ENCODE measurements at regions not wholly inside any gene's neighbourhood (a gene's known extent, or its start where the extent isn't known, plus 50 kb on each side); places are given as distances from the start of the nearest gene placed in this dataset.

DNA sequence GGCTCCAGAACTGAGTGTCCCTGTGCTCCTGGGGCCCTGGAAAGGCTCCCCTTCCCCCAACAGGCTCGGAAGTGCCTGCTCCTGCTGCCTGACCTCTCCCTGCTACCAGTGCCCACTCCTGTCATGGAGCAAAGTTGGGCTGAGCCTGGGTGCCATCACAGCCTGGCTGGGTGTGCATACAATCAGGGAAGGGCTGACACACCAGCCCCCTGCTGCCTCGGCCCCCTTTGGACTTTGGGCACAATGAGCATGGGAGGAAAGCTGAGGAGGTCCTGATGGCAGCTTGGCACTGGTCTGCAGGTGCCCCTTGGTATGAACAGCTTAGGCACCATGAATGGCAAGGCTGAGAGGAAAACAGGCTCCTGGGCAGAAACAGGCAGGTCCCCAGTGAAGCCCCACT lies 405.0 kb downstream of the PID1 start:
- no peak for DNase-seq (ENCODE audit: low spot score)
- ATAC-seq: no peak

DNA sequence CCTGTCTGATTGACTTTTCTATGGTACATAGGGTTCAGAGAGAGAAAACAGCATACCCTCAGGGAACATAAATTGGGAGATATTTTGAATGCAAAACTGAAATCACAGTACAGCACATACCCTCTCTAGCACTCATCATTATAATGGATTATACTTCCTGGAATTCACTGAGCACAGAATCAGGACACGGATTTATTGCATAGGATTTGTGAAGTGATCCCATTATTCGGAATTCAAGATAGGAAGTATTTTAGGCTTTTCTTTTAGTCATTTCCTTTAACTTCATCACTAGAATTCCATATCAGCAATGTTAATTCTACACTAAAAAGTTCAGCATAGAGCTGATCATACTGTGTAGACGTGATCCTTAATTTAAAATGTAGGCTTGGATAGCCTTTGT lies 407.0 kb downstream of the PID1 start:
- ATAC-seq: no peak

DNA sequence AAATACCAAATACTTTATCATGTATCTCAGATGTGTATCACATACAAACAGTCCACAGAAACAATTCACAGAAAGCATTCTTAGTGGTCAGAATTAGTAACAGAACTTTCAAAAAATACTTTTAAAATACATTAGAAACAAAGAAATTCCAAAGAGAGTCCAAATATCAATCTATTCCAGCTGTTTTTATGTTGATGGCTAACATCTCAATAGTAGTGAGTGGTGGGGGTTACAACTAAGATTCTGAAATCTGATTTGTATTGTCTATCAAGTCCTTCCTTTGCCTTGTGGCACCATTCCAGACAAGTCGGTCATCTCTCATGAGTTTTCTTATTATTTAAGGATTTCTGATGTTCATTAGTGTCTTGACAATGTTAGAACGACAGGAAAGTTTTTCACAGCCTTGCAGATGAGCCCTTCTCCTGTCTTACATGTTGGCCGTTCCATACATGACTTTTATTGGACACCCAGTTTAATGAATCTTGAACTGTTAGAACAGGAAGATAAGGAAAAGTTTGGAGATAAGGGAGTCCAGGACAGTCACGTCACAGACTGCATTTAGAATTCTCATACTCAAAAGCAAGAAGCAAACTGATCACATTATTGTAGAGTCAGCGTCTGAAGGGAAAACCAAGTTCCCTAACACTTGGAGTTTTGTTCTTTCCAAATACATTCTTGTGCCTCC lies 410.3 kb downstream of the PID1 start:
- no peak for DNase-seq (ENCODE audit: low spot score)

More for the DNA sequence above, 407.0 kb downstream of the PID1 start:
- no peak for DNase-seq (ENCODE audit: low spot score)

DNA sequence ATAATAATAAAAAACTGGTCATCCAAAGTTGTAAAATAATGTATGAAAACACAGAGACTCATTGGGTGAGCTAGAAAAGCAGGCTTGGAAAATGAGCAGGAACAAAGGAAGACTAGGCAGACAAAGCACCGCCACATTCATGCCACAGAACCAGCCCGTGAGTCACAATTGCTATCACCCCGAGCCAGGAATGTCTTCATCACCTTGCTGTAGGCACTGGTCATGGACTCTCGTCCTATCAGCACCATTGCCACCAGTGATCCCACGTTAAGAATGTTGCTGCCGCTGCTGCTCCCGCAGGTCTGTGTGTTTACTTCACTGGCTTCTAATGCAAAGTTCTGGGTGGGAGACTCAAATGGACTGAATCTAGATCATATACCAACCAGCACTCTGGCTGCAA lies 417.9 kb downstream of the PID1 start:
- DNase-seq (ENCODE audit: low spot score): no peak
- no peak for ATAC-seq

More for the DNA sequence above, 410.3 kb downstream of the PID1 start:
- no peak for ATAC-seq

DNA sequence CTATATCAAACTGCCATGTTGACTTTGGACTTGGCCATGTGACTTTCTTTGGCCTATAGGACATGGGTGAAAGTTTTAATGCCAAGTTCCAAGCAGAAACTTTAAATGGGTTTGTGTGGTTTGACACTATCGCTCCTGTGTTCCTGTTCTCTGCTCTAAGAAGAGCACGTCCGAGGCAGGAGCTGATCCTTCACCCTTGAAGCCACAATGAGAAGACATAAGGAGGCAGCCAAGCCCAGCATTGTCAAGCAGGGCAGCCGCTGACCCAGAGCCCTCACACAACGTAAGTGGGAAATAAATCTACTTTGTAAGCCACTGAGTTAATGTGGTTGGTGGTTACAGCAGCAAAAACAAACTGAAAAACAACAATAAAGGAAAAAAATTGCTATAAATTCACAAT lies 422.4 kb downstream of the PID1 start:
- no peak for DNase-seq (ENCODE audit: low spot score)
- no peak for ATAC-seq

DNA sequence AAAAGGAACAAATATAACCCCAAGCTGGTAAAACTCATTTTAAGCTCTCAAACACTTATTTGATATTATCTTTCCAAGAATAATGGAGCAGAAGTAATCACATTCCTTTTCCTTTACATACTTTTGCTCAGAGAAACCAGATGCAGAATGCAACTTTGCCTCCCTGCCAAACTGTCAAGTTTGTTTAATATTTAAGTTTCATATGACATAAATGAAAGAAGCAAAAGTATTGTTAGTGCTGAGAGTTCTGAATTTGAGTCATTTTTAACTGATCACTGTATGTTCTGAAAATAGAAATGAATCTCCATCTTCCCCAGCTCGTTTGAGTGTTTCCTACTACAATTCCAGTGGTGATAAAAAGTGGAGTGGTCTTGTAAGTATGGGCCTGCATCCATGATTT lies 423.4 kb downstream of the PID1 start:
- DNase-seq (ENCODE audit: low spot score): no peak
- no peak for ATAC-seq

DNA sequence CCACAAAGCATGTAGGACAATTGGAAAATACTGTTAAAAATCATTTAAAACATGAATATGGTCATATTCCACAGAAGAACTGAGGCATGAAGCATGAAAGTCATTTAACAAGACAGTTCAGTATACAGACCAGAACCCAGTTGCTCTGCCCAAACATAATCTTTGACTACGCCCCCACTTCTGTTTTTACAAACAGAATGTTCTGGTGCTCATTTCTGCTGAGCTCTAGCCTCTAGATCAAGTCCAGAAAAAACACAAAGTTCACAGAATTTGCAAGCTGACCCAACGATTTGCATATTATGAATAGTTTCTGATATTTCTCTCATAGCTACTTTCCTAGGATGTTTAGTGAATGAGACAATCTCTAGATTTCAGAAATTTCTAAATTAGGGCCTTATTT lies 424.9 kb downstream of the PID1 start:
- peak; percentile 71 for ATAC-seq

DNA sequence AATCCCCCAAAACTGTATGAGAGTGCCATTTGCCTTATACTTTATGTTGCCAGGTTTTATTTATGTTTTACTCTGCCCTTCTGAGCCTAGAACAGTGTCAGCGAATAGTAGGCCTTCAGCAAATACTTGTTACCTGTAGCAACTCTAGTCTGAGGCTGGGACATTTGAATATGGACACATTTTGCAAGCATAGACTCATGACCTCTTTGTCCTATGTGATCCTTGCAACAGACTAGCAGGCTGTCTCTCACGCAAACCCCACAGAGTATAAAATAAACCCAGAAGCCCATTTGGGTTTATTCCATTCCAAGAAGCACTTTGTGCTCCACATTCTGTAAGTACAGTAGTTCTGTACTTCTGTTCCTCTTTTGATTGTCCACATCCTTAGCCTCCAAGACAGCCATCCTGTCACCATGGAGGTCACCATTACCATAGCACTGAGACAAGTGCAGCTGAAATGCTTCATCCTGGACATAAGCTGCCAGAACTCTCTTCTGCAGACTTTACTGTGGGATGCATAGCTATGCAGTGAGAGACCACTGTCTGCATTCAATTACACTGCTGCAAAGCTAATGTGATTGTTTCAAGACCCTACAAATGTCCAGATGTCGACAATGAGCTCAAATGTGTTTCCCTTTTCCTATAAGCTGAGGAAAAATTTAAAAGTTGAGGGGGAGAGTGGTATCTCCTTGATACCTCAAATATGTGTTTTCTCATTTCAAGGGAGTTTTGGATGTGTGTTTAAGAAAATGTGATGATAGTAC lies 425.7 kb downstream of the PID1 start:
- DNase-seq (ENCODE audit: low spot score) (no peak), ATAC-seq (peak; percentile 46)

More for the DNA sequence above, 424.9 kb downstream of the PID1 start:
- no peak for DNase-seq (ENCODE audit: low spot score)

DNA sequence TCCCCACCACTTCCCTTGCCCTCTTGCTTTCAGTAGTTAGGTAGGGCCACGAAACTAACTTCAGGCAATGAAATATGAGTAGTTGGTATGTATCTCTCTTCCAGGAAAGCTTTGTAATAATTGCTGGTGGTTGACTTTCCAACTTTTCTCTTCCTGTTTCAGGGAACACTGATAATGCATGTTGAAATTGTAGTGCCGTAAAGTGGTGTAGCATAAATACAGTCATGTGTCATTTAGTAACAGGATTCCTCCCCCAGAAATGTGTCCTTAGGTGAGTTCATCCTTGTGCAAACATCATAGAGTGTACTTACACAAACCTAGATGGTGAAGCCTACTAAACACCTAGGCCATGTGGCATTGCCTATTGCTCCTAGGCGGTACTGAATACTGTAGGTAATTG lies 429.2 kb downstream of the PID1 start:
- ATAC-seq (peak; percentile 54), DNase-seq (ENCODE audit: low spot score) (no peak)

DNA sequence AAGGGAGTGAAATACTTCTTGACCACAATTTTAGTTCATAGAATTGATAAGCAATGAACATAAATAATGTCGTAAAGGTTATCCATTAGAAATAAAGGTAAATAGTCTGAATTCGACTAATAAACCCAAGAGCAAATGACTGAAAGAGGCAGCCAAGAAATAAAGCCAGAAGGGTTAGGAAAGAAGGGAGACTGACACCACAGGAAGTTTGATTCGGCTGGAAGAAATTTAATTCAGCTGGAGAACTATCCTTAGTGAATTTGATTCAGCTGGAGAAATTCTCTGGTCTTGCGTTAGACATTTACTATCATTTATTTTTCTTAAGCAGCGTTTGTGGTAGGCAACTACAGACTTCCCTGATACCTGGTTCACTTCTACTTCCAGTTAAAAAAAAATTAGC lies 429.6 kb downstream of the PID1 start:
- no peak for DNase-seq (ENCODE audit: low spot score)
- ATAC-seq: no peak

DNA sequence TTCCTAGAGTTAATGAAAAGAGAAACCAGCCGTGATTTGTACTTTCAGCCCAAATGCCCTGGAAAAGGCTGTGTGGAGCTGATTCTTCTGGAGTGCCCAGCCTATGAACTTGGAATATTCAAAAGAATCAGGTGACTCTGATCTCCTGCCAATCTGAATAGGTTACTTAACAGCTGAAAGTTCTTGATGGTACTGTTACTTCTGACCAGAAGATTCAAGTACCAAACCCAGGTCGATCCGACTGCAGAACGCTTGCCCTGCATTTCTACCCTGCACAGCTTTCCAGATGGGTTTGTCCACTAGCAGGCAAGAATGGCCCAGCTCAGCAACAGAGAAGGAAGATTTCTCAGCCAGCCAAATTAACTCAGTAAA lies 430.4 kb downstream of the PID1 start:
- ATAC-seq: peak; percentile 63
- DNase-seq (ENCODE audit: low spot score): peak; percentile 69

DNA sequence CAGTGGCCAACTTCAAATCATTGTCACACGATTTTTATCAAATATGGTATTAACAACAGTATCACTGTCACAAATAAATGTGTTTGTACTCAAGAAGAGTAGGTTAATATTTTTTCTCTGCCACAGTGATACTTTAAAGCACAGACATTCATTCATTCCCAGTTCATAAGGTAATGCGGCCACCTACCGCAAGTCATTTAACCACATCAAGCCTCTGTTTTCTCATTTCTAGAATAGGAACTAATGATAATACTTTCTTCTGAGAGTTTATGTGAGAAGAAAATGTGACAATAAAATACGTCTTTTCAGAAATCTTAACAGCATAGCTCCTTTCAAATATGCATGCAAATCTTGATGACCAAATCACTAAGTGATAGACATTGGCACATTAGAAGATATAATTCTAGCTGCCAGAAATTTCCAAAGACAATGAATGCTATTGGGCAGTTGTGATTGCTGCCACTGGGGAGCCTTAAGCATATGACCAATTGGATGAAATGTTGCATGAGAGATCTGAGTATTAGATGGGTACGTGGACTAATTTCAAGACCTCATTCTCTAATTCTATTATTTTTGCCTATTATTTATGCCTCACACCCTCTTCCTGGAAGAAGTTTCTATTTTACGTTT lies 430.9 kb downstream of the PID1 start:
- ATAC-seq (peak; percentile 30), DNase-seq (ENCODE audit: low spot score) (no peak)

DNA sequence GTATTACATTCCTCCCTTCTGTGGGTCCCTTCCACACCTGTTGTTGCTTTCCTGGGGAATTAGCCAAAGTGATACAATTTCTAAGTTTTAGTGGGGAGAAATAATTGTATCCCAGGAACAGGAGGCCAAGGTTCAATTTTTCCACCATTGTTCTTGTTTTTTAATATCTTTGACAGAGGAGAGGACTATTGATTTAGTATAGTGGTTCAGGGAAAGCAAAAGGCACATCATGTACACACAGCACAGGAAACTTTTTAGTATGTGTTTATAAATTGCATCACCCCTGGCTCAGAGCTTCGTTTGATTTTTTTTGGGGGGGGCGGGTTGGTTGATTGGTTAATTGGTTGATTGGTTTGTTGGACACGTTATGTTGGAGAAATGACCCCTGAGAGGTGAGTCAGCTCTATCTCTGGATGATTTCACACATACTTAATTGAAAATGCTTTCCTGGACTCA lies 431.6 kb downstream of the PID1 start:
- DNase-seq (ENCODE audit: low spot score) (peak; percentile 78), ATAC-seq (peak; percentile 48)

DNA sequence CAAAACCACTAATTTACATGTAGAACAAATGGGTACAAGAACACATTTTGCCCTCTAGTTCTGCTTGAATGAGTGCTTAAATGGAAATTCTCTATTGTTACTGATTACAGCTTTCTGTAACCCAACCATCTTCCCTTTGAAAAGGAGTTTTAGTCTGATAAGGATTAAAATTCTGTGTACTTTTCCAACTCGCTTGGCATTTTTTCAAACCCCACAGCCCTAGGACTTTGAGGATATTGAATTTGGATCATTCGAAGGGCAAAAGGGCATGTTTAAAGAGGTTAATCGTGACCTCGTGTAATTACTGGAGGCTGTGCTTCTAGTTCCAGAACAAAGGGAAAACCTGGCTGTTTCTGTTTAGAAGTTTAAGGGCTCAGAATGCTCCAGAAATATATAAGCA lies 432.3 kb downstream of the PID1 start:
- ATAC-seq (peak; percentile 69), DNase-seq (ENCODE audit: low spot score) (peak; percentile 62)

DNA sequence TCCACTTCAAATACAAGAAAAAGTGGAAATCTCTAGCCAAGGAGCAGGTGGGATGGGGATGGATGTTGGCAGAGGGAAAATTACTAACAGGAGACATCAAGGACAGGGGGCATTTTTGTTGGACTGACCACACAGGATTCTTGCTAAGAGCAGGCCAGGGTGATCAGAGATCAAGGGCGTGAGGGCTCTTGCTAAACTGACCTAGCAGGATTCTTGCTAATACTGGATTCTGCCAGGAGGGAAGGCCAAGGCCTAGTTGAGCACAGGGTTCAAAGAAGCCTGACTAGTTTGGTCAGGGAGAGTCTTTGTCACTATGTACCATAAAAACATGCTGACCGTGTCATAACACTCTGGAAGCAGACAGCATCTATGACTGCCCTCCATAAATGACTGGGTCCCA lies 442.7 kb downstream of the PID1 start:
- no peak for DNase-seq (ENCODE audit: low spot score)
- ATAC-seq: no peak

DNA sequence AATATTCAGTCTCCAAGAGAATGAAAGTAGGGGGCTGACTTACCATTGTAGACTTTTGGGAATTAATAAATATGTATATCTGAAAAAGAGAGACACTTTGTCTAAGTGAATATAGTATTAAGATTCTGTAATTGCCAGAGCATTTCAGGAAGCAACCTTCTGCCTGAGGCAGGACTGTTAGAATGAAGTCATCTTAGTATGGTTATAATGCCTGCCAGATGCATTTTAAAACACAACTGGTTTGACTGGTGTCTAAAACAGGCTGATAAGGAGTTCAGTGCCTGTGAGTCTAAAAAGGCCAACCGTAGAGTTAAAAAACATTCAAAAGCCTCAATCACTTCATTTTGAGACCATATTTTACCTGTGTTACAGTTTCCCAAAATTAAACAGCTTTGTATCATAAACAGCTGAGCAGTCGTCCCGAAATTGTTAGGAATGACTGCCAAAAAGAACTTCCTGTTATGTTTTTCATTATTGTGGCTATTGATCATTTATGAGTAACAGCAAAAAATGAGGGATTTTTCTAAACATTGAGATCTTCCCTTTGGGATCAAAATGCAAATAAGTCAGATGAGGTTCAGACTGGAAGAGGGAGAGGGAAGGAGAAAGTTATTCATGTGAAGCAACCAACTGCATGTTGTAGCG lies 443.9 kb downstream of the PID1 start:
- ATAC-seq: no peak
- DNase-seq (ENCODE audit: low spot score): no peak

DNA sequence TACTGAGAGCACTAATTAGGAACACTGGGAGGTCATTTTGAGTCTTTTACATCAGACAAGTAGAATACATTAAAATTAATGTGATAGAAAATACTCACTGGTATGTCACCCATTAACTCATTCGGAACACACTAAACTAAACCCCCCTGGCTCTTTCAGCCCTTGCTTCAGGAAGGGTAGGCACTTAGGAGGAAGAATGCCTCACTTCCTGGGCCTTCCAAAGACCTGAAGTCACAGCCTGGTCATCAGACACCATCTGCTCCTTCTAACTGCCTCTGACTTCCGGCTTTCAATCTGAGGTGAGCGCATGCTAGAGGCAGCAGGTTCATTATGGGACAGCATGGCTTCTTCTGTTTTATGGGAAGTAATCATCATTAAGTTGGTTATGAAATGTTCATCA lies 451.4 kb downstream of the PID1 start:
- DNase-seq (ENCODE audit: low spot score): no peak
- ATAC-seq: no peak

DNA sequence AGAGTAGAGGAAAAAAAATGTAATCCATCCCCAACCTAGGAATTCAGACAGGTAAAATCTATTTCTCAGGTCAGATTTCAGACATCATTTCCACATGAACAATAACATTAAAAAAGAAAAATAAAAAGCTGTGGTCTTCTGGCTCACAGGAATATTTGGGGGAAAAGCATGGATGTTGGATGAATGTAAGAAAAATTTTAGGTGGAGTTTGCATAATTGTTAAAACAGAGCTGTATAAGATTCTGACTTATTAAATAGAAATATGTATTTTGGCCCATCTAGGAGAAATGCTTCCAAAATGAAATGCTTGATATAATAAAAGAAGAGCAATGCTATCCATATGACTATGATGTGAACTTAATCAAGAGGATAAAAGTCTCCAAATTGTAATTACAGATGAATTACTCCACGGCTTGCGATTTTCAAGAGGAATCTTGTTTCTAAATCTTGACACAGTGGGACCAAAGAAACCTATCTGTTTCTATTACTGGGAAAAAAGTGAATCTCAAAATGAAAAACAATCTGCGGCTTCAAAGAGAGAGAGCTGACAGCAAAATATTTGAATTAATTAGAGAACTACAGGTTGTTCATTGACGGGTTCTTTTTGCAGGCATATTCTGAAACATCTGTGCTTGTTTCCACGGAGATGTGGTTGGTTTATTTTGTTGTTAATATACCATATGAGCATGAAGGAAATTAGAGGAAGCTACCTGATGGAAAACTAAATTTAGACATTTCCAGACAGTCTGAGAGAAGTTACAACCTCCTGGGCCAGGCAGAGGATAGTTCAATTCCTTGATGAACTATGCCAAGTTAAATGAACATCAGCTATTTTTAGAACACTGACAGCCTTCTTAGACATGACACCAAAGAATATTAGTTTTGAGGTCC lies 468.7 kb downstream of the PID1 start:
- DNase-seq (ENCODE audit: low spot score) (no peak), ATAC-seq (no peak)

DNA sequence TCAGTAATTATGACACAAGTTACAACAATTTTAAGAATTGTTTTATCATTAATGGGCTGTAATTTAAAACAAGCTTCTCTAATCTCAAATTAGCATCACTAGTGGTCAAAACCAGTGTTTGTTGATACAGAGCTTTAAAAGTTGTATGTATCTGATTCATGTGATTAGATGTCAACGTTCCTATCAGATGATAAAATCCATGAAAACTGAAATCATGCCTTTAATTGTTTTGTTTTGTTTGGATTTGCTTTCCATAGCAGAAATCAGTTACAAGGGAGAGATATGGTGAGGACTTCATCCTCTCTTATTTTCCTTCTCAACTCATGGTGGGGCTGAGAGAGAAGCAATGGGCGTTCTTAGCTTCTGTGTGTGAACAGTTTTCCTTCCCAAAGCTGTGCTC lies 469.6 kb downstream of the PID1 start:
- no peak for ATAC-seq
- DNase-seq (ENCODE audit: low spot score): no peak

DNA sequence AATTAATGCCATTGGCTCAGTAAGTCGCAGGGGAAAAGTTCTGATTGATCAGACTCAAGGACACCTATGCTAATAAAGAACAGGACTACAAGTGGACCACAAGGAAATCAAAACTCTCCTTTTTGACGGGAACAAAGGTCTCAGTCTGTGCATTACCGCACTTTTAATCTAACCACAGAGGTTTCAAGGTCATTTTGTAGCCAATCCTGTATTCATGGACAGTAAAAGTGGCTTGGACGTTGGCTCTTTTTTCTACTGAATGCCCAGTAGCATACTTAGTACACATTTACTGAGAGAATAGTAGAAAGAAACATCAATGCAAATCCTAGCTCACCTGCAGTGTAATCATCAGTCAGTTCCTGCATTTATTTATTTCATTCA lies 471.9 kb downstream of the PID1 start:
- DNase-seq (ENCODE audit: low spot score): no peak
- no peak for ATAC-seq

Measured in left lobe of liver (tissue), 2 donors.